AG09309 (cell line): ENCODE measurements at regions not wholly inside any gene's neighbourhood (a gene's known extent, or its start where the extent isn't known, plus 50 kb on each side); places are given as distances from the start of the nearest gene placed in this dataset.
A peak's percentile ranks its signal among the peaks of the same experiment; 100 is the strongest.
"Not testable (repeated sequence)": the region's sequence is repeated elsewhere in the genome, so short reads cannot be mapped to it uniquely, and the experiment has no call there.

Experiments used
- DNase-seq: peaks from one replicate; pipeline ENCODE4 v3.0.0-alpha.2; 2010; ENCODE audit warnings: low read depth
- H3K4me3 ChIP-seq: 2 replicates; pipeline ENCODE4 v1.5.1; 2011; ENCODE audit warnings: mild to moderate bottlenecking, low read depth, low read length, moderate library complexity; ENCODE audit not compliant: control insufficient read depth
- CTCF ChIP-seq: IDR thresholded peaks from 2 replicates; pipeline ENCODE4 v1.5.1; 2011; ENCODE audit warnings: mild to moderate bottlenecking, low read depth, low read length, inconsistent platforms; ENCODE audit not compliant: insufficient read depth, control insufficient read depth; ENCODE audit errors: missing control alignments

- TF ChIP-seq CTCF = no peak
- no peak overlapping the region for H3K4me3 ChIP-seq
- DNase-seq = peak; percentile 24
These were observed 337.7 kb upstream of the CTSO start for GRCh38 chr4:156291317-156291716.

- H3K4me3 ChIP-seq = no peak overlapping the region
- DNase-seq = peak; percentile 11
- TF ChIP-seq CTCF = no peak
These were observed 337.1 kb upstream of the CTSO start for GRCh38 chr4:156290811-156291210.

GRCh38 chr4:156290026-156290425, 336.4 kb upstream of the CTSO start:
- not testable (repeated sequence) for H3K4me3 ChIP-seq, DNase-seq

GRCh38 chr4:156280686-156281085, 327.0 kb upstream of the CTSO start:
- no peak for TF ChIP-seq CTCF
- no peak for DNase-seq
- no peak overlapping the region for H3K4me3 ChIP-seq

- no peak overlapping the region for H3K4me3 ChIP-seq
- DNase-seq = no peak
- no peak for TF ChIP-seq CTCF
These were observed 311.7 kb upstream of the CTSO start for GRCh38 chr4:156265407-156265806.

- DNase-seq = no peak
- no peak for TF ChIP-seq CTCF
- H3K4me3 ChIP-seq = no peak overlapping the region
These were observed 307.6 kb upstream of the CTSO start for GRCh38 chr4:156261230-156261629.

GRCh38 chr4:156255230-156256007, 301.8 kb upstream of the CTSO start:
- DNase-seq = no peak
- no peak for TF ChIP-seq CTCF
- H3K4me3 ChIP-seq = no peak overlapping the region
